ENCODE measurements at regions not wholly inside any gene's neighbourhood (a gene's known extent, or its start where the extent isn't known, plus 50 kb on each side); places are given as distances from the start of the nearest gene placed in this dataset.
"Not testable (repeated sequence)": the region's sequence is repeated elsewhere in the genome, so short reads cannot be mapped to it uniquely, and the experiment has no call there.

GRCh38 chr9:21533597-21533996 is 51.5 kb upstream of the IFNE start:
- DNase-seq (ENCODE audit: unreplicated experiment), result no peak
- no peak for TF ChIP-seq CTCF (IDR thresholded peaks at IDR 0.05; ENCODE audit: unreplicated experiment)

GRCh38 chr9:21535396-21535795 is 53.3 kb upstream of the IFNE start:
- Mint-ChIP-seq H3K4me3 (ENCODE audit: unreplicated experiment) (no peak overlapping the region), H3K27me3 (ENCODE audit: insufficient read depth, unreplicated experiment) (no peaks in the 10 kb centered on the region), H3K27ac (ENCODE audit: low read depth, unreplicated experiment) (no peak overlapping the region), H3K4me1 (ENCODE audit: insufficient read depth, unreplicated experiment) (no peaks in the 10 kb centered on the region), H3K36me3 (ENCODE audit: insufficient read depth, unreplicated experiment) (peaks cover 10% of the 10 kb centered on the region), H3K9me3 (ENCODE audit: unreplicated experiment) (no peaks in the 10 kb centered on the region)
- ChIA-PET CTCF (interaction anchor here (0.6 kb wide), 1 partner anchor 1036 kb away, joined by 3 read pairs; no protein-coding TSS in a partner anchor), POLR2A (interaction anchor here (0.6 kb wide), 1 partner anchor 856 kb away, joined by 6 read pairs; no protein-coding TSS in a partner anchor)
- TF ChIP-seq CTCF (IDR thresholded peaks at IDR 0.05; ENCODE audit: unreplicated experiment), result no peak
- DNase-seq (ENCODE audit: unreplicated experiment), result no peak
- intact Hi-C loops (cut with micrococcal nuclease), result no loop called here
- no TSS peak for BruUV-seq (replicated peaks)

More at GRCh38 chr9:21533597-21533996, 51.5 kb upstream of the IFNE start:
- Mint-ChIP-seq H3K9me3 (ENCODE audit: unreplicated experiment) (no peaks in the 10 kb centered on the region), H3K36me3 (ENCODE audit: insufficient read depth, unreplicated experiment) (peaks cover 26% of the 10 kb centered on the region), H3K27ac (ENCODE audit: low read depth, unreplicated experiment) (no peak overlapping the region), H3K4me3 (ENCODE audit: unreplicated experiment) (no peak overlapping the region), H3K4me1 (ENCODE audit: insufficient read depth, unreplicated experiment) (no peaks in the 10 kb centered on the region), H3K27me3 (ENCODE audit: insufficient read depth, unreplicated experiment) (no peaks in the 10 kb centered on the region)
- BruUV-seq (replicated peaks), result no TSS peak
- POLR2A ChIA-PET, result interaction anchor here (0.6 to 0.7 kb wide), 3 partner anchors 13 to 625 kb away, joined by 3 to 4 read pairs (median 4); no protein-coding TSS in a partner anchor
- CTCF ChIA-PET, result no interaction called here
- intact Hi-C loops (cut with micrococcal nuclease), result no loop called here

- intact Hi-C loops (cut with micrococcal nuclease), result no loop called here
- POLR2A ChIA-PET, result interaction anchor here (0.6 to 0.9 kb wide), 2 partner anchors 713 to 904 kb away, joined by 3 to 5 read pairs; partner anchors contain the start of gene DMRTA1
- Mint-ChIP-seq H3K27ac (ENCODE audit: low read depth, unreplicated experiment) (no peak overlapping the region), H3K9me3 (ENCODE audit: unreplicated experiment) (no peaks in the 10 kb centered on the region), H3K4me1 (ENCODE audit: insufficient read depth, unreplicated experiment) (peaks cover 8% of the 10 kb centered on the region), H3K4me3 (ENCODE audit: unreplicated experiment) (no peak overlapping the region), H3K36me3 (ENCODE audit: insufficient read depth, unreplicated experiment) (no peaks in the 10 kb centered on the region), H3K27me3 (ENCODE audit: insufficient read depth, unreplicated experiment) (no peaks in the 10 kb centered on the region)
- CTCF ChIA-PET, result no interaction called here
- no peak for TF ChIP-seq CTCF (IDR thresholded peaks at IDR 0.05; ENCODE audit: unreplicated experiment)
- no TSS peak for BruUV-seq (replicated peaks)
- DNase-seq (ENCODE audit: unreplicated experiment), result no peak
Observed at GRCh38 chr9:21542787-21543186, 60.7 kb upstream of the IFNE start.

- POLR2A ChIA-PET, result interaction anchor here (0.9 to 1.3 kb wide), 2 partner anchors 13 to 713 kb away, joined by 3 to 5 read pairs; no protein-coding TSS in a partner anchor
- Mint-ChIP-seq H3K4me3 (ENCODE audit: unreplicated experiment) (no peak overlapping the region), H3K27ac (ENCODE audit: low read depth, unreplicated experiment) (no peak overlapping the region), H3K9me3 (ENCODE audit: unreplicated experiment) (no peaks in the 10 kb centered on the region), H3K4me1 (ENCODE audit: insufficient read depth, unreplicated experiment) (peaks cover 12% of the 10 kb centered on the region), H3K27me3 (ENCODE audit: insufficient read depth, unreplicated experiment) (no peaks in the 10 kb centered on the region), H3K36me3 (ENCODE audit: insufficient read depth, unreplicated experiment) (no peaks in the 10 kb centered on the region)
- no TSS peak for BruUV-seq (replicated peaks)
- CTCF ChIA-PET, result no interaction called here
- no peak for TF ChIP-seq CTCF (IDR thresholded peaks at IDR 0.05; ENCODE audit: unreplicated experiment)
- no peak for DNase-seq (ENCODE audit: unreplicated experiment)
- intact Hi-C loops (cut with micrococcal nuclease), result no loop called here
Observed at GRCh38 chr9:21543187-21543586, 61.1 kb upstream of the IFNE start.

- BruUV-seq (replicated peaks); intact Hi-C loops (cut with micrococcal nuclease); H3K27ac Mint-ChIP-seq (ENCODE audit: low read depth, unreplicated experiment); CTCF ChIA-PET; H3K27me3 Mint-ChIP-seq (ENCODE audit: insufficient read depth, unreplicated experiment); H3K4me3 Mint-ChIP-seq (ENCODE audit: unreplicated experiment); H3K36me3 Mint-ChIP-seq (ENCODE audit: insufficient read depth, unreplicated experiment); H3K9me3 Mint-ChIP-seq (ENCODE audit: unreplicated experiment); DNase-seq (ENCODE audit: unreplicated experiment): not testable (repeated sequence)
- H3K4me1 Mint-ChIP-seq (ENCODE audit: insufficient read depth, unreplicated experiment), result peaks cover 19% of the 10 kb centered on the region
- POLR2A ChIA-PET, result interaction anchor here (1.3 to 2.7 kb wide), 2 partner anchors 12 to 15 kb away, joined by 3 to 8 read pairs; no protein-coding TSS in a partner anchor
Observed at GRCh38 chr9:21543816-21544215, 61.7 kb upstream of the IFNE start.
